ENCODE measurements at regions not wholly inside any gene's neighbourhood (a gene's known extent, or its start where the extent isn't known, plus 50 kb on each side); places are given as distances from the start of the nearest gene placed in this dataset.

DNA sequence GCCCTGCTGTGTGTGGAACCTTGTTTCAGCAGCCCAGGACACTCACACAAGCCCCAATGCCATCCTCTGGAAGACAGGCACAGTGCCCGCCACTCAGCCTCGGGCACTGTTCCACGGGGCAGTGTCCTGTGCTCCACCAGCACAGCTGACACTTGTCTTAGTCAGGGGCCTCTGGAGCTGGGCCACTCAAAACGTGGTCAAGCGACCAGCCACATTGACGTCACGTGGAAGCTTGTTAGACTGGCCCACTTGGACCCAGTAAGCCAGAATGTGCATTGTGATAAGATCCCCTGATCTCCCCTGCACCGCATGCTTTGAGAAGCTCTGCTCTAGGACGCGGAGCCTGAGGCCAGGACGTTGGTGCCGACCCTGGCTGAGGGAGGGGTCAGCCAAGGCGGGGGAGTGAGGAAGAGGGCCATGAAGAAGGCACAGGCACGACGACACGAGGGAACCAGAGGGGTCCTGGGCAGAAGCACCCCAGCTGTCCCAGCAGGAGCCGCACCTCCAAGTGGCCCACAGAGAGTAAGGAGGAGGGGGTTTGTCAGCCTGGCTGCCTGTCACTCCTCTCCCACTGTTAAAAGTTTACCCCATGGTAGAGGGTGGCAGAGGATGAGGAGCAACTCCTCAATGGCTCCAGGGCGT is 64.6 kb downstream of the LINC01488 start:
- DNase-seq: no peak

DNA sequence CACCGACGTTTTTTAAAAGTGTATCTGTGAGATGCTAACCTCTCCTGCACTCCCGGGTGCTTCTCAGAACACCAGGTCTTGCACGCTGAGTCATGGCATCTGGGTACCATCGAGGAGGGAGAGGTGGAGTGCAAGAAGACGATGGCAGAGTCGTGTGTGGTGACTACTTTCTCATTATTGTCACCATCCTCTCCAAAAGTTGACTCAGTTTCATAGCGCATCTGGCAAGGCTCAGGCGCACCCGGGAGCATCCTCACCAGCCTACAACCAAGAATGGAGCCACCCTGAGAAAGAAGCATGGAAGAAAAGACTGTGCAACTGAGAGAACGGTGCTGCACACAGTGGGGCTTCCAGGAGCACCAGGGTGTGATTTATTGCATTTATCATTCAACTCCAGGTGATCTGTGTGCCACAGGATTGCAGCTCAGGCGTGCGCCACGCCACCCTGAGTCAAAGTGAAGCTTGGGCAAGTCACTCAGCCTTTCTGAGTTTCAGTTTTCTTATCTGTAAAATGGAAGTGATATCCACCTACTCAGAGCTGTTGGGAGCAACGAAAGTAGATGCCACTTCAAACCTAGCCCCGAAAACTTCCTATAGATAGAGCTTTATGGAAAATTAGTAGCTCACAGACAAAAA is 65.4 kb downstream of the LINC01488 start:
- peak; percentile 81 for DNase-seq

GRCh38 chr11:69550846-69551245 is 69.4 kb downstream of the LINC01488 start:
- DNase-seq: no peak

DNA sequence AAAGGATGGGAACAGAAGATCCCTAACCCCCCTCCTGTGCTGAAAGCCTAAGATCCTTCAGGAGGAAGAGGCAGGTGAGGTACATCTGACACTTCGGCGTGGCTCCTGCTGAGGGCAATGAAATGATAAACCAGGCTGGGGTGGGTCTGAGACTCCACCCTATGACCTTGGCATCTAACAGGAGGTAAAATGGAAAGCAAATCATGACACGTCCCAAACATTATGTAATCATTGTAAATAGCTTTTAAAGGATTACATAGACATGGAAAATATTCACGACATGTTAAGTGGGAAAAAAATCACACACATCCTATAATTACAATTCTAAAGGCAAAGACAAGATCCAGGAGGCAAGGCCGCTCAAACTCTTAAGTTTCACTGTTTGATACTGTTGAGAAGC is 70.5 kb downstream of the LINC01488 start:
- no peak for DNase-seq

- no peak for DNase-seq
Observed at GRCh38 chr11:69552951-69553350, 71.5 kb downstream of the LINC01488 start.

- no peak for DNase-seq
Observed at GRCh38 chr11:69553416-69554357, 72.2 kb downstream of the LINC01488 start.

- no peak for DNase-seq
Observed at GRCh38 chr11:69554849-69555248, 73.4 kb downstream of the LINC01488 start.

DNA sequence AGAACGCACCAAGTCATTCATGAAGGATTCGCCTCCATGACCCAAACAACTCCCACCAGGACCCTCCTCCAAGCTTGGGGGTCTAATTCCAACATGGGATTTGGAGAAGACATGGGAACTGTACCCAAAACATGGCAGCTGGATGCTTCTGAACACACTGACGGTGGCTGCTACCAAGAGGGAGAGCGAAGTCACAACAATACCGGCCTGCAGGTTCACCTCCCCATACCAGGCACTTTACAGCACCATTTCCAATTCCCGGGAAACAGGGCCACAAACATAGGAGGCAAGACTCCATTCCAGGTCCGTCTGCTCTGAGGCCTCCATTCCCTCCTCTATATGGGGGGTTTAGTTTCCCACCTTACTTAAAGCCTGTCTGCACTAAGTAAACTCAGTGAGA is 75.8 kb downstream of the LINC01488 start:
- DNase-seq: no peak

DNA sequence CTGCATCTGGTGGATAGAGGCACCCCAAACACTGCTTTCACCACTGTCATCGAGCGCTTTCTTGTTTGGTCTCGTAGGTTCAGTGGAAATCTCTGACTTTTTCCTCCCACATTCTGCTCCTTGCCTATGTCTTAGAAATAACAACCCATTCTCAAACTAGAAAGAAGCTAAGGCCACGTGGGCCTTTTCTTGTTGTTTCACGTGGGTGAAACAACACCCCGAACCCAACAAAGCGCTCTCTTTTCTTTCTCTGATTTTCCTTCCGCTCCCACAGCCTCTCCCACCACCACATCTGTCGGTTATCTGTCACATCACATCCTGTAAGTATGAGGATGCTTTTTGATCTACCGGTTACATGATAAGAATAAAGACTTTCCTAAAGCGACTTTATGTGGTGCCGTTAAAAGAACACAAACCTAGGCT is 77.1 kb downstream of the LINC01488 start:
- peak; percentile 49 for DNase-seq

DNA sequence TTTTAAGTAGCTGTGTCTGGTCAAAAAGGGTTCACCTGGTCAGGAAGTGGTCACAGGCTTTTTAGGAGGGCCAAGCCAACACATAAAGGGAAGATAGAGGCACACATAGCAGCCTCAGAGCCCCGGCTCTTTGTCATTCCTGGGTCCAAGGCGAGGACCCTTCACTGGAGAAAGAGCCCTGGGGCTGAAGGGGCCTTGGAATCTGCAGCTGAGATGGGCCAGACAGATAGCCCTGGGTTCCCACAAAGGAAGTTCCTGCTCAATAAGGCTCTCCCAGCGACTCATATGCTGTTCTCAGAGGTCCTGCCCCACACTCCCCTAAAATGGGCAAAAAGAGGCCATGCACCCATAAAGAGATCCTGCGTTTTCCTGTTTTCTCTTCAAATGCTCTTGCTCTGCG is 77.7 kb downstream of the LINC01488 start:
- no peak for DNase-seq

- no peak for DNase-seq
Observed at GRCh38 chr11:69560141-69560790, 78.8 kb downstream of the LINC01488 start.

- DNase-seq: no peak
Observed at GRCh38 chr11:69562302-69562701, 78.7 kb upstream of the CCND1 start.

- DNase-seq: no peak
Observed at GRCh38 chr11:69562816-69563215, 78.1 kb upstream of the CCND1 start.

GRCh38 chr11:69563306-69563705 is 77.7 kb upstream of the CCND1 start:
- no peak for DNase-seq

DNA sequence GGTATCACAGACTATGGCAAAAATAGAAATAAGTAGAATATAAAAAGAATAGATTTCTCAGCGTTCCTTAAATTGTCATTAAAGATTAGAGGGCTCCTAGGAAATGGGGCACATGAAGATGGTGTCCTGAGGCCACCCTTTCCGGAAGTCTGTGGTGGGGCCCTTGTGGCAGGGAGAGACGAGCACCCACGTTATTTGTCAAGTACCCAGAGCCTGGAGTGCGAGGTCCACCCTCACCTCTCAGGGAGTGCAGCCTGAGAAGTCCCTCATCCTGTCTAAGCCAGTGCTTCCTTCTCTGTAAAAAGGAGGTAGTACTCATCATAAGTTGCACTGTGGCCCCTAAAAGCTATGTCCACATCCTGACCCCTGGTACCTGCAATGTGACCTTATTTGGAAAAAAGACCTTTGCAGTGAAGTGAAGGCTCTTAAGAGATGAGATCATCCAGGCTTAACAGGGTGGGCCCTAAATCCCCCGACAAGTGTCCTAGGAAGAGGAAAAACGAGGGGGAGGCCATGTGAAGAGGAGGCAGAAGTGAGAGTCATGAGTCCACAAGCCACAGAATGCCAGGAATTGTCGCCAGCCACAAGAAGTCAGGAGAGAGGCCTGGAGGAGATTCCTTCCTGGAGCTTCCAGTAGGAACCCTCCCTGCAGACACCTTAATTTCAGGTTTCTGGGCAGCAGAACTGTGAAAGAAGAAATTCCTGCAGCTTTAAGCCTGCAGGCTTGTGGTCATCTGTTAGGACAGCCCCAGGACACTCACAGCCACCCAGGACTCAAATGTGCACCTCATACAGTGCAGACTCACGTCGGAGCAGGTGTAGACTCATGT is 76.8 kb upstream of the CCND1 start:
- no peak for DNase-seq

DNA sequence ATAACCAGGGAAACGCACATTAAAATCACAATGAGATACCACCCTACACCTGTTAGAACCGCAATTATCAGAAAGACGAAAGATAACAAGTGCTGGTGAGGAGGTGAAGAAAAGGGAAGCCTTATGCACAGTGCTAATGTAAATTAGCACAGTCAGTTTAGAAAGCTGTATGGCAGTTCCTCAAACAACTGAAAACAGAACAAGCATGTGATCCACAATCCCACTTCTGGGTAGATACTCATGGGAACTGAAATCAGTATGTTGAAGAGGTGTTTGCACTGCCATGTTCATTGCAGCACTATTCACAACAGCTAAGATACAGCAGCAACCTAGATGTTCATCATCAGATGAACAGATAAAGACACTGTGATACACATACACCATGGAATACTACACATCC is 75.0 kb upstream of the CCND1 start:
- no peak for DNase-seq

- DNase-seq: no peak
Observed at GRCh38 chr11:69567951-69568808, 72.8 kb upstream of the CCND1 start.

GRCh38 chr11:69568809-69569097 is 72.2 kb upstream of the CCND1 start:
- no peak for DNase-seq

GRCh38 chr11:69569306-69570200 is 71.4 kb upstream of the CCND1 start:
- no peak for DNase-seq

DNA sequence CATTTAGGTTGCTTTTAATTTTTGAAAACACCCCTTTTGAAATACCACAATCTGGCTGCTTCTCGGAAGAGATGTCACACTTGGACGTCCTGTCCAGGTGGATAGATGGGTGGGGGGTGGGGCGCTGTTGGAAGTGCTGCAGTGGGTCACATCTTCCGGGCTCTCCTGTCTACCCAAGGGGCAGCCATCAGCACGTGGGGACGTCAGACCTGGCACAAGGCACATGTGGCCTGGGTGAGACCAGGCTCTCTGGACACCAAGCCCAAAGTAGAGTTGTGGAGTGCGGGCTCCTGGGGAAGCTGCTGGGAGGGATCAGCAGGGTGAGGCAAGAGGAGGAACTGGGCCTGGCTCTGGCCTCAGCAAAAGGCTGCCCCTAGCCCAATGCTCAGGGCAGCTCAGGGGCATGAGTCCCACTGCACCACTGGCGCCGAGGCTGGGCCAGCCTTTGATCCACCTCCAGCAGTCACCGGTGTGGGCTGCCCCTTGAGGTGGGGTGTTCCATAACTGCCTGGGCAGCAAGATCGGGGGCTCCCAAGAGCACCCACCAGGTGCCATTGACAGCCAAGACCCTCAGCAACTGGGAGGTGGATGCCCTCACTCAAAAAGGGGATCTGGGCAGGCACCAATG is 68.6 kb upstream of the CCND1 start:
- DNase-seq: no peak
